ENCODE measurements at regions not wholly inside any gene's neighbourhood (a gene's known extent, or its start where the extent isn't known, plus 50 kb on each side); places are given as distances from the start of the nearest gene placed in this dataset.
"Not testable (repeated sequence)": the region's sequence is repeated elsewhere in the genome, so short reads cannot be mapped to it uniquely, and the experiment has no call there.

GRCh38 chr14:28949503-28949902 lies 182.9 kb downstream of the FOXG1 start:
- FAIRE-seq: no peak

- FAIRE-seq: no peak
Observed at GRCh38 chr14:28952161-28952560, 185.6 kb downstream of the FOXG1 start.

GRCh38 chr14:28952666-28953065 lies 186.1 kb downstream of the FOXG1 start:
- FAIRE-seq: no peak

GRCh38 chr14:28953973-28954372 lies 187.4 kb downstream of the FOXG1 start:
- FAIRE-seq: no peak

- FAIRE-seq: no peak
Observed at GRCh38 chr14:28966416-28967233, 200.0 kb downstream of the FOXG1 start.

- FAIRE-seq: no peak
Observed at GRCh38 chr14:28975084-28975483, 208.5 kb downstream of the FOXG1 start.

- FAIRE-seq: no peak
Observed at GRCh38 chr14:28982228-28982627, 215.6 kb downstream of the FOXG1 start.

GRCh38 chr14:28983279-28983678 lies 216.7 kb downstream of the FOXG1 start:
- no peak for FAIRE-seq

GRCh38 chr14:28987516-28987915 lies 220.9 kb downstream of the FOXG1 start:
- FAIRE-seq: no peak

GRCh38 chr14:28997196-28997595 lies 230.6 kb downstream of the FOXG1 start:
- FAIRE-seq: not testable (repeated sequence)

- FAIRE-seq: no peak
Observed at GRCh38 chr14:28999656-29000055, 233.1 kb downstream of the FOXG1 start.

- no peak for FAIRE-seq
Observed at GRCh38 chr14:29005647-29006046, 239.1 kb downstream of the FOXG1 start.

GRCh38 chr14:29007990-29008389 lies 241.4 kb downstream of the FOXG1 start:
- no peak for FAIRE-seq

- FAIRE-seq: no peak
Observed at GRCh38 chr14:29016050-29016900, 249.7 kb downstream of the FOXG1 start.

GRCh38 chr14:29023505-29023904 lies 256.9 kb downstream of the FOXG1 start:
- not testable (repeated sequence) for FAIRE-seq

- not testable (repeated sequence) for FAIRE-seq
Observed at GRCh38 chr14:29027441-29027840, 260.9 kb downstream of the FOXG1 start.

- FAIRE-seq: not testable (repeated sequence)
Observed at GRCh38 chr14:29027941-29028705, 261.5 kb downstream of the FOXG1 start.

- FAIRE-seq: no peak
Observed at GRCh38 chr14:29028973-29029582, 262.5 kb downstream of the FOXG1 start.

- FAIRE-seq: no peak
Observed at GRCh38 chr14:29030121-29030520, 263.5 kb downstream of the FOXG1 start.

GRCh38 chr14:29030970-29031369 lies 264.4 kb downstream of the FOXG1 start:
- no peak for FAIRE-seq

- FAIRE-seq: no peak
Observed at GRCh38 chr14:29035134-29035533, 268.5 kb downstream of the FOXG1 start.

GRCh38 chr14:29037411-29037810 lies 270.8 kb downstream of the FOXG1 start:
- no peak for FAIRE-seq

GRCh38 chr14:29039171-29039570 lies 272.6 kb downstream of the FOXG1 start:
- FAIRE-seq: no peak
